K562 (cell line): ENCODE measurements at regions not wholly inside any gene's neighbourhood (a gene's known extent, or its start where the extent isn't known, plus 50 kb on each side); places are given as distances from the start of the nearest gene placed in this dataset.

Experiments
- ATF2 ChIP-seq: sonication (generic); formaldehyde crosslinking; IDR thresholded peaks from 2 replicates; pipeline ENCODE4 v1.8.1; 2022; ENCODE audit warnings: missing genetic modification reagents
- CREB5 ChIP-seq: fragments of 250-450 bp; sonication (Bioruptor Pico); IDR thresholded peaks from 2 replicates; pipeline ENCODE4 v1.5.0; 2020; ENCODE audit warnings: mild to moderate bottlenecking
- ZBTB11 ChIP-seq, 3 experiments: fragments of 200-800 bp in 1 of 3; fragments of 250-450 bp in 1 of 3; fragments of 450-650 bp in 1 of 3; sonication (Bioruptor Pico) in 1 of 3; sonication (Bioruptor generic) in 1 of 3; formaldehyde crosslinking in 1 of 3; IDR thresholded peaks; 2 replicates each; pipeline versions ENCODE4 v1.6.1 to v1.8.0; 2016 to 2022; ENCODE audit warnings: mild to moderate bottlenecking in 2 of 3, missing genetic modification characterization in 2 of 3, missing compliant biosample characterization in 1 of 3, moderate library complexity in 1 of 3
- ZNF512 ChIP-seq: IDR thresholded peaks from 2 replicates; pipeline ENCODE4 v1.6.1; 2016; ENCODE audit warnings: missing genetic modification characterization, missing compliant biosample characterization
- TF ChIP-seq, protein P1 (sequence below), 2 experiments: fragments of 450-650 bp; IDR thresholded peaks; 2 replicates each; pipeline ENCODE4 v1.6.1; 2016; ENCODE audit warnings: mild to moderate bottlenecking in 2 of 2, borderline replicate concordance in 1 of 2, low read depth in 1 of 2, moderate library complexity in 1 of 2
- TF ChIP-seq, protein P2 (sequence below), 2 experiments: fragments of 250-450 bp in 1 of 2; fragments of 450-650 bp in 1 of 2; sonication (Bioruptor Pico) in 1 of 2; IDR thresholded peaks; 2 replicates each; pipeline versions ENCODE4 v1.6.1 to v1.8.0; 2016 to 2021; ENCODE audit warnings: mild to moderate bottlenecking in 2 of 2, moderate library complexity in 2 of 2, missing compliant biosample characterization in 1 of 2, missing genetic modification characterization in 1 of 2

- TF ChIP-seq, protein P1, sequence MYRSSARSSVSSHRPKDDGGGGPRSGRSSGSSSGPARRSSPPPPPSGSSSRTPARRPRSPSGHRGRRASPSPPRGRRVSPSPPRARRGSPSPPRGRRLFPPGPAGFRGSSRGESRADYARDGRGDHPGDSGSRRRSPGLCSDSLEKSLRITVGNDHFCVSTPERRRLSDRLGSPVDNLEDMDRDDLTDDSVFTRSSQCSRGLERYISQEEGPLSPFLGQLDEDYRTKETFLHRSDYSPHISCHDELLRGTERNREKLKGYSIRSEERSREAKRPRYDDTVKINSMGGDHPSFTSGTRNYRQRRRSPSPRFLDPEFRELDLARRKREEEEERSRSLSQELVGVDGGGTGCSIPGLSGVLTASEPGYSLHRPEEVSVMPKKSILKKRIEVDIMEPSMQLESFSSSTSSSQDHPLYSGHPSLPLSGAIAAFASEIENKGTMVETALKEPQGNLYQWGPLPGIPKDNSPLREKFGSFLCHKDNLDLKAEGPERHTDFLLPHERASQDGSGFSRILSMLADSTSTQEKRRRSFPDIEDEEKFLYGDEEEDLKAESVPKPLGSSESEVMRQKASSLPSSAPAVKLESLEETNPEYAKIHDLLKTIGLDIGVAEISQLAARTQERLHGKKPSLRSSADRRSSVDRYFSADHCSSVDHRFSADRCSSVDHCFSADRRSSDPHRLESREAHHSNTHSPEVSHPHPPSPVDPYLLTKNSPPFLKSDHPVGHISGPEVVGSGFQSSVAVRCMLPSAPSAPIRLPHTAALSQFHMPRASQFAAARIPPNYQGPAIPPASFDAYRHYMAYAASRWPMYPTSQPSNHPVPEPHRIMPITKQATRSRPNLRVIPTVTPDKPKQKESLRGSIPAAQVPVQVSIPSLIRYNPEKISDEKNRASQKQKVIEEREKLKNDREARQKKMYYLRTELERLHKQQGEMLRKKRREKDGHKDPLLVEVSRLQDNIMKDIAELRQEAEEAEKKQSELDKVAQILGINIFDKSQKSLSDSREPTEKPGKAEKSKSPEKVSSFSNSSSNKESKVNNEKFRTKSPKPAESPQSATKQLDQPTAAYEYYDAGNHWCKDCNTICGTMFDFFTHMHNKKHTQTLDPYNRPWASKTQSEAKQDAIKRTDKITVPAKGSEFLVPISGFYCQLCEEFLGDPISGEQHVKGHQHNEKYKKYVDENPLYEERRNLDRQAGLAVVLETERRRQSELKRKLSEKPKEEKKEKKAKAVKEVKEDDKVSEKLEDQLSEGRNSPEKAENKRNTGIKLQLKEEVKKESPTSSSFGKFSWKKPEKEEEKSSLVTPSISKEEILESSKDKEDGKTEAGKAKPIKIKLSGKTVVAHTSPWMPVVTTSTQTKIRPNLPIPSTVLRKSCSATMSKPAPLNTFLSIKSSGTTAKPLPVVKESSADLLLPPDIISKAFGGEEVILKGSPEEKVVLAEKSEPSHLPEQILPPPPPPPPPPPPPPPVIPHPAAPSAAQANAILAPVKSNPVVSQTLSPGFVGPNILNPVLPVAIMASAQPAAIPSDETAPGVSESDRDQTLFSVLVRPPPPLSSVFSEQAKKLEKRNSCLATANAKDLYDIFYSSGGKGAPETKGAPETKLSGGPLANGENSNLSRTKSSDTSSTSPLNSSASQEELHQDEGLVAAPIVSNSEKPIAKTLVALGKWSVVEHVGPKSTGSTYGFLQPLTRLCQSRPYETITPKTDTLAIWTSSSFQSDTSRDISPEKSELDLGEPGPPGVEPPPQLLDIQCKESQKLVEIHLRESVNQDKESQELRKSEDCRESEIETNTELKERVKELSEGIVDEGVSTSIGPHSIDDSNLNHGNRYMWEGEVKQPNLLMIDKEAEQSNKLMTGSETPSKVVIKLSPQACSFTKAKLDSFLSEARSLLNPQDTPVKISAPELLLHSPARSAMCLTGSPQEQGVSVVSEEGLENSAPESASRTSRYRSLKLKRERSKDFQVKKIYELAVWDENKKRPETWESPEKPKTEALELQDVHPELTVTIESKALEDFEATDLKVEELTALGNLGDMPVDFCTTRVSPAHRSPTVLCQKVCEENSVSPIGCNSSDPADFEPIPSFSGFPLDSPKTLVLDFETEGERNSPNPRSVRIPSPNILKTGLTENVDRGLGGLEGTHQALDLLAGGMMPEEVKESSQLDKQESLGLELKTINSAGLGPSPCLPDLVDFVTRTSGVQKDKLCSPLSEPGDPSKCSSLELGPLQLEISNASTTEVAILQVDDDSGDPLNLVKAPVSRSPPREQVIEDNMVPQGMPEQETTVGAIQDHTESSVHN (IDR thresholded peaks at IDR 0.05; ENCODE audit: borderline replicate concordance in 1 of 2, low read depth in 1 of 2) = peak in 1 of 2 experiments; percentile 96; a peak in 2 of 4 replicates
- TF ChIP-seq ATF2 (CRISPR knock-in tag) (no peak), CREB5 (CRISPR knock-in tag) (no peak), ZNF512 (tag) (peak; percentile 74), ZBTB11 (CRISPR knock-in tag; IDR thresholded peaks at IDR 0.05) (peak in 1 of 3 experiments; percentile 89; a peak in 2 of 6 replicates)
- TF ChIP-seq, protein P2, sequence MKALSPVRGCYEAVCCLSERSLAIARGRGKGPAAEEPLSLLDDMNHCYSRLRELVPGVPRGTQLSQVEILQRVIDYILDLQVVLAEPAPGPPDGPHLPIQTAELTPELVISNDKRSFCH (CRISPR knock-in tag; IDR thresholded peaks at IDR 0.05) = no peak
- TF ChIP-seq, protein P2 (tag; IDR thresholded peaks at IDR 0.05) = peak; percentile 96
Observed at GRCh38 chr1:224503161-224504118, 68.8 kb upstream of the WDR26 start (continued).
